ENCODE measurements at regions not wholly inside any gene's neighbourhood (a gene's known extent, or its start where the extent isn't known, plus 50 kb on each side); places are given as distances from the start of the nearest gene placed in this dataset.

GRCh38 chr18:10329101-10329500, 125.3 kb upstream of the APCDD1 start:
- H3K27ac Mint-ChIP-seq (ENCODE audit: unreplicated experiment), result no peak overlapping the region
- H3K9me3 Mint-ChIP-seq (ENCODE audit: unreplicated experiment), result no peaks in the 10 kb centered on the region
- BruUV-seq (replicated peaks), result no TSS peak
- intact Hi-C loops (cut with micrococcal nuclease; ENCODE audit: unreplicated experiment), result no loop called here
- TF ChIP-seq CTCF (IDR thresholded peaks at IDR 0.05; ENCODE audit: insufficient read depth in 1 of 2, low read depth in 1 of 2, low read length in 1 of 2, severe bottlenecking in 1 of 2, unreplicated experiment in 1 of 2), result no peak
- H3K9me3 ChIP-seq, result no peaks in the 10 kb centered on the region
- no peaks in the 10 kb centered on the region for H3K4me1 ChIP-seq
- no peak for DNase-seq
- H3K4me3 ChIP-seq (ENCODE audit: low read depth, low read length), result no peak overlapping the region
- ChIA-PET POLR2A (no interaction called here), CTCF (no interaction called here)
- no peaks in the 10 kb centered on the region for H3K36me3 ChIP-seq (ENCODE audit: control insufficient read depth, insufficient read depth, low read length)
- H3K27me3 ChIP-seq (replicated peaks; ENCODE audit: control insufficient read depth, insufficient read depth, low read length), result no peaks in the 10 kb centered on the region
- H3K36me3 Mint-ChIP-seq (ENCODE audit: insufficient read depth, unreplicated experiment), result no peaks in the 10 kb centered on the region
- H3K27me3 Mint-ChIP-seq (ENCODE audit: insufficient read depth, unreplicated experiment), result no peaks in the 10 kb centered on the region
- H3K4me3 Mint-ChIP-seq (ENCODE audit: unreplicated experiment), result no peak overlapping the region
- no peaks in the 10 kb centered on the region for H3K4me1 Mint-ChIP-seq (ENCODE audit: low read depth, unreplicated experiment)

GRCh38 chr18:10330428-10330827, 124.0 kb upstream of the APCDD1 start:
- Mint-ChIP-seq H3K4me1 (ENCODE audit: low read depth, unreplicated experiment) (no peaks in the 10 kb centered on the region), H3K4me3 (ENCODE audit: unreplicated experiment) (no peak overlapping the region), H3K9me3 (ENCODE audit: unreplicated experiment) (no peaks in the 10 kb centered on the region), H3K27me3 (ENCODE audit: insufficient read depth, unreplicated experiment) (no peaks in the 10 kb centered on the region), H3K27ac (ENCODE audit: unreplicated experiment) (no peak overlapping the region), H3K36me3 (ENCODE audit: insufficient read depth, unreplicated experiment) (no peaks in the 10 kb centered on the region)
- ChIA-PET POLR2A (no interaction called here), CTCF (no interaction called here)
- no peaks in the 10 kb centered on the region for H3K4me1 ChIP-seq
- TF ChIP-seq CTCF (IDR thresholded peaks at IDR 0.05; ENCODE audit: insufficient read depth in 1 of 2, low read depth in 1 of 2, low read length in 1 of 2, severe bottlenecking in 1 of 2, unreplicated experiment in 1 of 2), result no peak
- no peak for DNase-seq
- H3K36me3 ChIP-seq (ENCODE audit: control insufficient read depth, insufficient read depth, low read length), result no peaks in the 10 kb centered on the region
- intact Hi-C loops (cut with micrococcal nuclease; ENCODE audit: unreplicated experiment), result loop anchor here (10.0 kb wide), 1 partner anchor 184 kb away; no protein-coding TSS in a partner anchor
- BruUV-seq (replicated peaks), result no TSS peak
- no peaks in the 10 kb centered on the region for H3K27me3 ChIP-seq (replicated peaks; ENCODE audit: control insufficient read depth, insufficient read depth, low read length)
- no peaks in the 10 kb centered on the region for H3K9me3 ChIP-seq
- H3K4me3 ChIP-seq (ENCODE audit: low read depth, low read length), result no peak overlapping the region

- Mint-ChIP-seq H3K4me3 (ENCODE audit: unreplicated experiment) (no peak overlapping the region), H3K4me1 (ENCODE audit: low read depth, unreplicated experiment) (no peaks in the 10 kb centered on the region), H3K27me3 (ENCODE audit: insufficient read depth, unreplicated experiment) (no peaks in the 10 kb centered on the region), H3K9me3 (ENCODE audit: unreplicated experiment) (no peaks in the 10 kb centered on the region), H3K36me3 (ENCODE audit: insufficient read depth, unreplicated experiment) (no peaks in the 10 kb centered on the region), H3K27ac (ENCODE audit: unreplicated experiment) (no peak overlapping the region)
- Histone ChIP-seq H3K9me3 (no peaks in the 10 kb centered on the region), H3K36me3 (ENCODE audit: control insufficient read depth, insufficient read depth, low read length) (no peaks in the 10 kb centered on the region), H3K4me1 (no peaks in the 10 kb centered on the region), H3K27me3 (replicated peaks; ENCODE audit: control insufficient read depth, insufficient read depth, low read length) (no peaks in the 10 kb centered on the region), H3K4me3 (ENCODE audit: low read depth, low read length) (no peak overlapping the region)
- no TSS peak for BruUV-seq (replicated peaks)
- no peak for TF ChIP-seq CTCF (IDR thresholded peaks at IDR 0.05; ENCODE audit: insufficient read depth in 1 of 2, low read depth in 1 of 2, low read length in 1 of 2, severe bottlenecking in 1 of 2, unreplicated experiment in 1 of 2)
- intact Hi-C loops (cut with micrococcal nuclease; ENCODE audit: unreplicated experiment), result loop anchor here (10.0 kb wide), 1 partner anchor 182 kb away; no protein-coding TSS in a partner anchor
- DNase-seq, result no peak
- ChIA-PET CTCF (no interaction called here), POLR2A (no interaction called here)
Observed at GRCh38 chr18:10332452-10332851, 122.0 kb upstream of the APCDD1 start.
